HEK293 (cell line): ENCODE measurements at regions not wholly inside any gene's neighbourhood (a gene's known extent, or its start where the extent isn't known, plus 50 kb on each side); places are given as distances from the start of the nearest gene placed in this dataset.

ENCODE experiments used
- CTCF ChIP-seq: fragments of 450-650 bp; formaldehyde crosslinking; IDR thresholded peaks from 2 replicates; pipeline ENCODE4 v1.5.1; 2016; ENCODE audit warnings: missing biosample characterization, missing genetic modification characterization
- TCF7L2 ChIP-seq: IDR thresholded peaks from 2 replicates; pipeline ENCODE4 v1.6.1; 2011; ENCODE audit warnings: low read depth, mild to moderate bottlenecking, inconsistent platforms, low read length, moderate library complexity, borderline replicate concordance

- TF ChIP-seq TCF7L2: no peak
- no peak for TF ChIP-seq CTCF (tag by site-specific recombination)
Observed at GRCh38 chr19:5286465-5287029, 54.1 kb downstream of the PTPRS start.
